Right cardiac atrium (tissue), 5 donors: ENCODE measurements at regions not wholly inside any gene's neighbourhood (a gene's known extent, or its start where the extent isn't known, plus 50 kb on each side); places are given as distances from the start of the nearest gene placed in this dataset.
A peak's percentile ranks its signal among the peaks of the same experiment; 100 is the strongest.

Experiments
- ATAC-seq, 2 donors: fragments of 200-7000 bp; cut with Tn5 transposase; one replicate each; pipeline versions ENCODE4 v1.8.0 to v1.9.1; 2020; ENCODE audit warnings: moderate library complexity in 2 of 2, mild to moderate bottlenecking in 1 of 2
- DNase-seq, 3 donors: peaks; one replicate each; pipeline ENCODE4 v3.0.0-alpha.2; 2020
- H3K27ac ChIP-seq: one replicate; pipeline ENCODE4 v1.5.1; 2013; ENCODE audit warnings: mild to moderate bottlenecking, low read length, control low read depth, moderate library complexity
- H3K27me3 ChIP-seq: one replicate; pipeline ENCODE4 v1.6.1; 2013; ENCODE audit not compliant: control insufficient read depth, insufficient read depth
- H3K4me1 ChIP-seq: one replicate; pipeline ENCODE4 v1.6.1; 2013; ENCODE audit warnings: low read length; ENCODE audit not compliant: control insufficient read depth, insufficient read depth
- H3K4me3 ChIP-seq: one replicate; pipeline ENCODE4 v1.5.1; 2013; ENCODE audit warnings: low read length, control low read depth
- H3K9me3 ChIP-seq: one replicate; pipeline ENCODE4 v1.6.1; 2013; ENCODE audit warnings: low read length; ENCODE audit not compliant: control insufficient read depth
- WGBS: extraction: QIAGEN DNeasy Blood & Tissue Kit; methylation state at CpG from one replicate; pipeline ENCODE4 v1.1.7; 2013; 5-methylcytosine and 5-hydroxymethylcytosine counted together
- intact Hi-C, 4 donors: fragments of 100-400 bp; cut with DNase I; formaldehyde crosslinking; loops; one replicate each; pipeline versions ENCODE4 v1.11.0 to v1.14.0; 2022 to 2023
- donor health status: healthy with polysubstance abuse.
- donor health status: DM: no; HTN: yes; CAD: no.
- donor health status: DM: no; HTN: no; CAD: no.
- donor health status: DM: no; HTN: yes; CAD: no; lungs with severe emphysema.
- donor health status: DM: yes; HTN: yes; CAD: no.

GRCh38 chr14:21993070-21993469, 319.5 kb upstream of the OR4E1 start:
- Histone ChIP-seq H3K9me3 (no peaks in the 10 kb centered on the region), H3K4me1 (no peaks in the 10 kb centered on the region), H3K4me3 (no peak overlapping the region), H3K27me3 (peaks cover 3% of the 10 kb centered on the region), H3K27ac (no peak overlapping the region)
- DNase-seq: no peak
- intact Hi-C loops: no loop called here
- 72% methylated on average over 5 of the region's 5 CpGs for WGBS
- no peak for ATAC-seq

- no peak overlapping the region for H3K4me3 ChIP-seq
- intact Hi-C loops: no loop called here
- ATAC-seq (no peak), DNase-seq (no peak)
- 58% methylated on average over 2 of the region's 2 CpGs for WGBS
- H3K27me3 ChIP-seq: peaks cover 3% of the 10 kb centered on the region
- H3K4me1 ChIP-seq: no peaks in the 10 kb centered on the region
- H3K27ac ChIP-seq: no peak overlapping the region
- H3K9me3 ChIP-seq: no peaks in the 10 kb centered on the region
These were observed 317.5 kb upstream of the OR4E1 start for GRCh38 chr14:21991130-21991529.

GRCh38 chr14:21990116-21990515, 316.5 kb upstream of the OR4E1 start:
- DNase-seq (no peak), ATAC-seq (no peak)
- Histone ChIP-seq H3K27ac (no peak overlapping the region), H3K4me1 (no peaks in the 10 kb centered on the region), H3K27me3 (peaks cover 3% of the 10 kb centered on the region), H3K4me3 (no peak overlapping the region), H3K9me3 (no peaks in the 10 kb centered on the region)
- WGBS: 30% methylated on average over 2 of the region's 2 CpGs
- intact Hi-C loops: no loop called here

GRCh38 chr14:21989090-21989489, 315.5 kb upstream of the OR4E1 start:
- intact Hi-C loops: no loop called here
- Histone ChIP-seq H3K4me3 (no peak overlapping the region), H3K27me3 (peaks cover 3% of the 10 kb centered on the region), H3K27ac (no peak overlapping the region), H3K4me1 (no peaks in the 10 kb centered on the region), H3K9me3 (no peaks in the 10 kb centered on the region)
- WGBS: 59% methylated on average over 7 of the region's 7 CpGs
- no peak for ATAC-seq
- DNase-seq: no peak

- Histone ChIP-seq H3K4me1 (no peaks in the 10 kb centered on the region), H3K4me3 (no peak overlapping the region), H3K9me3 (no peaks in the 10 kb centered on the region), H3K27me3 (peaks cover 3% of the 10 kb centered on the region), H3K27ac (no peak overlapping the region)
- WGBS: 90% methylated on average over 1 of the region's 1 CpG
- intact Hi-C loops: no loop called here
- DNase-seq (no peak), ATAC-seq (no peak)
These were observed 314.8 kb upstream of the OR4E1 start for GRCh38 chr14:21988413-21988812.

GRCh38 chr14:21987937-21988336, 314.3 kb upstream of the OR4E1 start:
- Histone ChIP-seq H3K27ac (no peak overlapping the region), H3K4me3 (no peak overlapping the region), H3K9me3 (no peaks in the 10 kb centered on the region), H3K27me3 (peaks cover 3% of the 10 kb centered on the region), H3K4me1 (no peaks in the 10 kb centered on the region)
- DNase-seq (no peak), ATAC-seq (peak in 1 of 2 donors; percentile 36)
- 31% methylated on average over 3 of the region's 3 CpGs for WGBS
- intact Hi-C loops: no loop called here

- Histone ChIP-seq H3K4me1 (no peaks in the 10 kb centered on the region), H3K9me3 (no peaks in the 10 kb centered on the region), H3K27me3 (peaks cover 3% of the 10 kb centered on the region), H3K27ac (no peak overlapping the region), H3K4me3 (no peak overlapping the region)
- intact Hi-C loops: no loop called here
- ATAC-seq: no peak
- WGBS: 32% methylated on average over 2 of the region's 2 CpGs
- DNase-seq: no peak
These were observed 311.5 kb upstream of the OR4E1 start for GRCh38 chr14:21985081-21985480.

- Histone ChIP-seq H3K27me3 (no peaks in the 10 kb centered on the region), H3K9me3 (no peaks in the 10 kb centered on the region), H3K27ac (no peak overlapping the region), H3K4me1 (no peaks in the 10 kb centered on the region), H3K4me3 (no peak overlapping the region)
- WGBS: 75% methylated on average over 5 of the region's 5 CpGs
- no peak for ATAC-seq
- DNase-seq: no peak
- intact Hi-C loops: no loop called here
These were observed 305.3 kb upstream of the OR4E1 start for GRCh38 chr14:21978999-21979314.

- ATAC-seq: no peak
- WGBS: 40% methylated on average over 11 of the region's 11 CpGs
- Histone ChIP-seq H3K4me1 (no peaks in the 10 kb centered on the region), H3K9me3 (no peaks in the 10 kb centered on the region), H3K27ac (no peak overlapping the region), H3K4me3 (no peak overlapping the region), H3K27me3 (no peaks in the 10 kb centered on the region)
- intact Hi-C loops: no loop called here
- peak in 1 of 3 donors; percentile 60 for DNase-seq
These were observed 304.8 kb upstream of the OR4E1 start for GRCh38 chr14:21978184-21978998.

- 91% methylated on average over 2 of the region's 2 CpGs for WGBS
These were observed 301.1 kb upstream of the OR4E1 start for GRCh38 chr14:21974741-21975140.

GRCh38 chr14:21965042-21965441, 291.4 kb upstream of the OR4E1 start:
- H3K9me3 ChIP-seq: no peaks in the 10 kb centered on the region
- intact Hi-C loops: no loop called here
- WGBS: 72% methylated on average over 1 of the region's 1 CpG
- no peak overlapping the region for H3K4me3 ChIP-seq
- DNase-seq (no peak), ATAC-seq (no peak)
- no peak overlapping the region for H3K27ac ChIP-seq
- H3K27me3 ChIP-seq: no peaks in the 10 kb centered on the region
- no peaks in the 10 kb centered on the region for H3K4me1 ChIP-seq

More at GRCh38 chr14:21974741-21975140, 301.1 kb upstream of the OR4E1 start:
- no peaks in the 10 kb centered on the region for H3K27me3 ChIP-seq
- H3K4me1 ChIP-seq: no peaks in the 10 kb centered on the region
- H3K4me3 ChIP-seq: no peak overlapping the region
- intact Hi-C loops: no loop called here
- DNase-seq (no peak), ATAC-seq (no peak)
- no peaks in the 10 kb centered on the region for H3K9me3 ChIP-seq
- no peak overlapping the region for H3K27ac ChIP-seq

- Histone ChIP-seq H3K9me3 (no peaks in the 10 kb centered on the region), H3K4me1 (no peaks in the 10 kb centered on the region), H3K4me3 (no peak overlapping the region), H3K27me3 (no peaks in the 10 kb centered on the region), H3K27ac (no peak overlapping the region)
- intact Hi-C loops: no loop called here
- DNase-seq (no peak), ATAC-seq (no peak)
- WGBS: 56% methylated on average over 1 of the region's 1 CpG
These were observed 290.6 kb upstream of the OR4E1 start for GRCh38 chr14:21964180-21964579.
